NT2/D1 (cell line): ENCODE measurements at regions not wholly inside any gene's neighbourhood (a gene's known extent, or its start where the extent isn't known, plus 50 kb on each side); places are given as distances from the start of the nearest gene placed in this dataset.

Source experiments
- DNase-seq: peaks from one replicate; pipeline ENCODE4 v3.0.0-alpha.2; 2011; ENCODE audit warnings: low read depth, low spot score
- H3K27me3 ChIP-seq: 2 replicates; pipeline ENCODE4 v1.6.0; 2011; ENCODE audit warnings: mild to moderate bottlenecking; ENCODE audit not compliant: insufficient read length, insufficient read depth
- H3K36me3 ChIP-seq: 2 replicates; pipeline ENCODE4 v1.6.1; 2011; ENCODE audit warnings: mild to moderate bottlenecking, low read length, mixed read lengths; ENCODE audit not compliant: insufficient read depth, insufficient read length
- H3K4me1 ChIP-seq: 2 replicates; pipeline ENCODE4 v1.5.1; 2011; ENCODE audit not compliant: insufficient read depth, insufficient read length
- H3K4me3 ChIP-seq: 2 replicates; pipeline ENCODE4 v1.5.1; 2011; ENCODE audit warnings: low read depth; ENCODE audit not compliant: insufficient read length
- H3K9ac ChIP-seq: 2 replicates; pipeline ENCODE4 v1.6.0; 2011; ENCODE audit warnings: low read depth; ENCODE audit not compliant: insufficient read length
- H3K9me3 ChIP-seq: 2 replicates; pipeline ENCODE4 v1.5.1; 2011; ENCODE audit warnings: mild to moderate bottlenecking, low read length; ENCODE audit not compliant: insufficient read depth
- SUZ12 ChIP-seq: IDR thresholded peaks from 2 replicates; pipeline ENCODE4 v1.6.1; 2011; ENCODE audit not compliant: insufficient read length, insufficient read depth; ENCODE audit errors: extremely low read depth
- YY1 ChIP-seq: IDR thresholded peaks from 2 replicates; pipeline ENCODE4 v1.6.1; 2011; ENCODE audit not compliant: insufficient read length, insufficient read depth
- ZNF274 ChIP-seq: IDR thresholded peaks from 2 replicates; pipeline ENCODE4 v1.6.1; 2011; ENCODE audit warnings: mild to moderate bottlenecking, low read depth, low read length

DNA sequence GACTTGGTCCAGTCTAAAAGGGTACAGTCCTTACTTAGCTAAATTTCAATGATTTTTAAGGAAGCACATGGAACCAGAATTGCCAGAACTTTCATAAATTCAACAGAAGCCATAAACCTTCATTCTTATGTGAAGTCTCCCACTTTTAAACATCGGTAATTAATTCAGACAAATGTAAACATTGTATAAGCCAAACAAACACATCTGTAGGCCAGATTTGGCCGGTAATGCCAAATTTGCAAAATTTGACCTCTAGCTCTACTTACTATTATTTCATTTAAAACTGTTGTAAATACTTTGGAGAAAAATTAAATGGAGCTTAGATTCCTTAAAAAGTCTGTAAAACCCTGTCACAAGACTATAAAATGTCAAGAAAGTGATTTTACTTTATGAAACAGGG, 83.2 kb upstream of the GALNT5 start:
- TF ChIP-seq SUZ12 (no peak), YY1 (no peak), ZNF274 (no peak)
- DNase-seq = no peak
- Histone ChIP-seq H3K4me3 (no peak overlapping the region), H3K9me3 (no peaks in the 10 kb centered on the region), H3K27me3 (no peaks in the 10 kb centered on the region), H3K9ac (no peak overlapping the region), H3K36me3 (no peaks in the 10 kb centered on the region), H3K4me1 (no peaks in the 10 kb centered on the region)

- DNase-seq = no peak
- H3K4me3 ChIP-seq = no peak overlapping the region
- TF ChIP-seq SUZ12 = no peak
- TF ChIP-seq YY1 = no peak
- no peak for TF ChIP-seq ZNF274
These were observed 80.9 kb upstream of the GALNT5 start for GRCh38 chr2:157176602-157177001.

DNA sequence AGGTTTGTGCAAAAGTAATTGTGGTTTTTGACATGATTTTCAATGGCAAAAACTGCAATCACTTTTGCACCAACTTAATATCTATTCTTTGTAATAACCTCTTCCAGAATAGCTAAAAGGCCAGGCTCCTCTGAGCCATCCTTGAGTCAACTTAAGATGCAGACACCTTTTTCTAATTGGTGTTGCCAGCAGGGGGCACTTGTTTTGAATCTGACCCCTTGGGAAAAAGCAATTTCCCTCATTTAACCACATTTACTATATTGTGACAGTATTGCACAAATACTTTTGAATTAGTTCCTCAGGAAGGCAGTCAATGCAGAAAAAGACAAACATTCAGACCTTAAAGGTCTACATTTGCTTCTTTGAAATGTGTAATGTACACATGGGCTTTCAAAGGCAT, 78.6 kb upstream of the GALNT5 start:
- no peaks in the 10 kb centered on the region for H3K36me3 ChIP-seq
- no peak overlapping the region for H3K9ac ChIP-seq
- no peaks in the 10 kb centered on the region for H3K9me3 ChIP-seq
- no peak overlapping the region for H3K4me3 ChIP-seq
- no peak for TF ChIP-seq SUZ12
- no peak for TF ChIP-seq YY1
- TF ChIP-seq ZNF274 = no peak
- H3K27me3 ChIP-seq = no peaks in the 10 kb centered on the region
- H3K4me1 ChIP-seq = no peaks in the 10 kb centered on the region
- DNase-seq = no peak

More at GRCh38 chr2:157176602-157177001, 80.9 kb upstream of the GALNT5 start:
- no peaks in the 10 kb centered on the region for H3K27me3 ChIP-seq
- H3K36me3 ChIP-seq = no peaks in the 10 kb centered on the region
- H3K9ac ChIP-seq = no peak overlapping the region
- no peaks in the 10 kb centered on the region for H3K9me3 ChIP-seq
- no peaks in the 10 kb centered on the region for H3K4me1 ChIP-seq

DNA sequence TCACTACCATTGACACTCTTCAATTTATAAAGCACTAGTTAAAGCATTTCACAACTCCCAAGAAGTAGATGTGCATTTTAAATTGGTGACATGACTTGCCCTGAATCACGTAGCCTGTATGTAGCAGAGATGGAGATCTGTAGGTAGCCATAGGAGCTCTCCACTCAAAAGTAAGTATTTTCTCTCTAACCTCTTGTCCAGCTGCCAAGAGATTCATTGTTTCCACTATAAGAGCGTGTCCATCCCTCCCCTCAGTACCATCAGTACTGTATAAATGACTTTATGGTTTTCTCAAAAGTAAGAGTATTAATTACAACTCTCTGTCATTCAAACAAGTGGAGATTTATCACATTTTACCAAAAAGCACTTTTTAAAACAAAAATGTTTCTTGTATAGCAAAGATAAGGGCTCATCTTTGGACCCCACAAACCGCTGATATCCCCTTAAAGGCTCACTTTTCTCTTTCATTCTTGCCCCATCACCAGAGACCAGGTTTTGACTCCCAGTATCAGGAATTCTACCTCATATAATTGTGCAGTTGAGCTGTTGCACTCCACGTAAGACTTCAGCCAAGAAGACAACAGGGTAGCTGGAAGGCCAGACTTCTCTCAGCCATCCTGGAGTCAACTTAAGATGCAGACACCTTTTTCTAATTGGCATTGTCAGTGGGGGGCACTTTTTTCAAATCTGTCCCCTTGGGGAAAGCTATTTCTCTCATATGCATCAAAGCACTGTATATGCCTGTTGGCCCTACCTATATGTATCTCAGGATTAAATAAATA, 78.0 kb upstream of the GALNT5 start:
- DNase-seq = no peak
- TF ChIP-seq SUZ12 (no peak), YY1 (no peak), ZNF274 (no peak)
- Histone ChIP-seq H3K9me3 (no peaks in the 10 kb centered on the region), H3K27me3 (no peaks in the 10 kb centered on the region), H3K4me1 (no peaks in the 10 kb centered on the region), H3K36me3 (no peaks in the 10 kb centered on the region), H3K4me3 (no peak overlapping the region), H3K9ac (no peak overlapping the region)

- no peak overlapping the region for H3K9ac ChIP-seq
- no peak overlapping the region for H3K4me3 ChIP-seq
- H3K4me1 ChIP-seq = no peaks in the 10 kb centered on the region
- no peaks in the 10 kb centered on the region for H3K36me3 ChIP-seq
- no peak for DNase-seq
- H3K9me3 ChIP-seq = no peaks in the 10 kb centered on the region
- H3K27me3 ChIP-seq = no peaks in the 10 kb centered on the region
- no peak for TF ChIP-seq YY1
- no peak for TF ChIP-seq ZNF274
- TF ChIP-seq SUZ12 = no peak
These were observed 77.1 kb upstream of the GALNT5 start for GRCh38 chr2:157180359-157180758.

- no peak overlapping the region for H3K4me3 ChIP-seq
- H3K36me3 ChIP-seq = no peaks in the 10 kb centered on the region
- H3K9ac ChIP-seq = no peak overlapping the region
- no peak for TF ChIP-seq ZNF274
- no peak for TF ChIP-seq SUZ12
- TF ChIP-seq YY1 = no peak
- no peaks in the 10 kb centered on the region for H3K27me3 ChIP-seq
- H3K4me1 ChIP-seq = no peaks in the 10 kb centered on the region
- H3K9me3 ChIP-seq = no peaks in the 10 kb centered on the region
- DNase-seq = no peak
These were observed 76.3 kb upstream of the GALNT5 start for GRCh38 chr2:157181234-157181633.

GRCh38 chr2:157182204-157182709, 75.2 kb upstream of the GALNT5 start:
- no peaks in the 10 kb centered on the region for H3K4me1 ChIP-seq
- no peak overlapping the region for H3K4me3 ChIP-seq
- no peaks in the 10 kb centered on the region for H3K36me3 ChIP-seq
- H3K27me3 ChIP-seq = no peaks in the 10 kb centered on the region
- H3K9me3 ChIP-seq = no peaks in the 10 kb centered on the region
- TF ChIP-seq YY1 (no peak), SUZ12 (no peak), ZNF274 (no peak)
- no peak overlapping the region for H3K9ac ChIP-seq
- DNase-seq = no peak
